ENCODE measurements at regions not wholly inside any gene's neighbourhood (a gene's known extent, or its start where the extent isn't known, plus 50 kb on each side); places are given as distances from the start of the nearest gene placed in this dataset.

DNA sequence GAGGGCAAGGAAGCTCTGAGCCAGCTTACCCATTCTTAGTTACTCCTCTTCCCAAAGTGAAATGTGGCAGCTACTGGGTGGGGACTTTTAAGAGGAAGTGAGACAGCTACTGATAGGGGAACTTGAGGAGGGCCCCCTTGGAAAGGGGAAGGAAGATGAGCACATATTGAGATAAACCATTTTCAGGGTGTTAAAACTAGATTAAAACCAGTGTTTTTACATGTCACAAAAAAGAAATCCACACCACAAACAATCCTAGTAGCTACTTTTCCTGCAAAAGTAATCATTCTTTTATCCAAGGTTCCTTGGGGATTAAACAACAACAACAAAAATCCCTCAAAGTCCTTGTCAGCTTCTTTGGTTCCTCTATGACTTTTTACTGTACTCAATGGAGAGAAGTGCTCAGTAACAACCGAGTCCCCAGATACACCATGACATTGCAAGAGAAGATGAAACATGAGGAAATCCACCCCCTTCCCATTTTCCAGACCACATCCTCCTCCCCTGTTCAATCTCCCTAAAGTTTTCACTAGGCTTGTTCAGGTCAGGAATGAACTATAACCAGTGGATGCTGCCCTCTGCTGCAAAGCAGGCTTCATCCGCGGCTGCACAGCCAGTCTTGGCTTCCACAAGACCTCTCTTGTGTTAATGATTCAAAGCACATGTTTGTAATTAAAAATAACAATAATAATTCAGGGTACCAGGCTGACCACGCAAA is 113.5 kb upstream of the TMEM164 start:
- Histone ChIP-seq H4K20me1 (ENCODE audit: control insufficient read depth, extremely low read depth, insufficient read depth, low read length) (no peaks in the 10 kb centered on the region), H3K4me2 (ENCODE audit: control insufficient read depth, extremely low read depth, insufficient read depth, low read depth, low read length) (no peak overlapping the region), H2AFZ (ENCODE audit: control insufficient read depth, low read length) (no peak overlapping the region), H3K4me1 (ENCODE audit: control insufficient read depth, extremely low read depth, insufficient read depth, low read length) (no peaks in the 10 kb centered on the region), H3K27ac (ENCODE audit: control insufficient read depth, insufficient read depth, low read length) (no peak overlapping the region), H3K9me3 (ENCODE audit: control insufficient read depth, low read depth, low read length) (no peaks in the 10 kb centered on the region), H3K4me3 (ENCODE audit: control insufficient read depth in 2 of 3, extremely low read depth in 1 of 3, insufficient read depth in 2 of 3, low read depth in 1 of 3, low read length in 3 of 3) (no peak overlapping the region), H3K9ac (ENCODE audit: control insufficient read depth, extremely low read depth, insufficient read depth, low read length) (no peak overlapping the region), H3K9me1 (ENCODE audit: control insufficient read depth, extremely low read depth, insufficient read depth, low read length) (no peaks in the 10 kb centered on the region), H3K36me3 (ENCODE audit: control insufficient read depth in 2 of 2, extremely low read depth in 1 of 2, insufficient read depth in 2 of 2, low read length in 2 of 2) (no peaks in the 10 kb centered on the region), H3K79me2 (ENCODE audit: control insufficient read depth, insufficient read depth, low read length) (no peaks in the 10 kb centered on the region), H3K27me3 (ENCODE audit: control insufficient read depth, extremely low read depth, insufficient read depth, low read length) (peaks cover 9% of the 10 kb centered on the region)
- dilution Hi-C loops (cut with MboI; ENCODE audit: extremely low pct_ligation_motif_present, low sequenced_read_pairs), result no loop called here
- DNase-seq (ENCODE audit: low read depth, low spot score), result no peak
- FAIRE-seq, result no peak
- TF ChIP-seq EZH2 (IDR thresholded peaks at IDR 0.05; ENCODE audit: low read length), result no peak
- TF ChIP-seq, protein P1, sequence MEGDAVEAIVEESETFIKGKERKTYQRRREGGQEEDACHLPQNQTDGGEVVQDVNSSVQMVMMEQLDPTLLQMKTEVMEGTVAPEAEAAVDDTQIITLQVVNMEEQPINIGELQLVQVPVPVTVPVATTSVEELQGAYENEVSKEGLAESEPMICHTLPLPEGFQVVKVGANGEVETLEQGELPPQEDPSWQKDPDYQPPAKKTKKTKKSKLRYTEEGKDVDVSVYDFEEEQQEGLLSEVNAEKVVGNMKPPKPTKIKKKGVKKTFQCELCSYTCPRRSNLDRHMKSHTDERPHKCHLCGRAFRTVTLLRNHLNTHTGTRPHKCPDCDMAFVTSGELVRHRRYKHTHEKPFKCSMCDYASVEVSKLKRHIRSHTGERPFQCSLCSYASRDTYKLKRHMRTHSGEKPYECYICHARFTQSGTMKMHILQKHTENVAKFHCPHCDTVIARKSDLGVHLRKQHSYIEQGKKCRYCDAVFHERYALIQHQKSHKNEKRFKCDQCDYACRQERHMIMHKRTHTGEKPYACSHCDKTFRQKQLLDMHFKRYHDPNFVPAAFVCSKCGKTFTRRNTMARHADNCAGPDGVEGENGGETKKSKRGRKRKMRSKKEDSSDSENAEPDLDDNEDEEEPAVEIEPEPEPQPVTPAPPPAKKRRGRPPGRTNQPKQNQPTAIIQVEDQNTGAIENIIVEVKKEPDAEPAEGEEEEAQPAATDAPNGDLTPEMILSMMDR (optimal IDR thresholded peaks at IDR 0.05 in 1 of 3, IDR thresholded peaks at IDR 0.05 in 1 of 3, conservative IDR thresholded peaks at IDR 0.05 in 1 of 3; ENCODE audit: extremely low read depth in 1 of 3, insufficient read depth in 2 of 3, low read length in 3 of 3), result peak; percentile 11 to 57 (median 24)

DNA sequence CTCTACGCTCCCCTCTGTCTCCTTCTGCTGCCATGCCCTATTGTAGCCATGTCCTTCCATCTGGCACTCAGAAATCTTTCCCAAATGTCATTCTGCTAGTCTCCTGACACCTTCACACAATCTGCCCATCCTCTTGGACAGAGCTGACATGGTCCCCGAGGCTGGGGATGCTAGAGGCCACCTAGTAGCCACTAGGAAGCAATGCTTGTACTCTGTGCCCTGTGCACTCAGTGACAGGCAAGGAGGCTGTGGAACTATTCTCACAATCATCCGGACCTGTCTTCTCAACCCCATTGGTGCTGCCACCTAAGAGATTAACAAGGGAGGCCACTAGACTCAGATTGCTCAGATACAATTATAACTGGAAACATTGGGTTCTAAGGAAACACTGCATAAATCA is 112.6 kb upstream of the TMEM164 start:
- no peak overlapping the region for H2AFZ ChIP-seq (ENCODE audit: control insufficient read depth, low read length)
- DNase-seq (ENCODE audit: low read depth, low spot score), result no peak

More for the DNA sequence above, 112.6 kb upstream of the TMEM164 start:
- no peaks in the 10 kb centered on the region for H3K4me1 ChIP-seq (ENCODE audit: control insufficient read depth, extremely low read depth, insufficient read depth, low read length)
- H3K9me3 ChIP-seq (ENCODE audit: control insufficient read depth, low read depth, low read length), result no peaks in the 10 kb centered on the region
- no peak overlapping the region for H3K9ac ChIP-seq (ENCODE audit: control insufficient read depth, extremely low read depth, insufficient read depth, low read length)
- H3K4me2 ChIP-seq (ENCODE audit: control insufficient read depth, extremely low read depth, insufficient read depth, low read depth, low read length), result no peak overlapping the region
- TF ChIP-seq, protein P1 (optimal IDR thresholded peaks at IDR 0.05 in 1 of 3, IDR thresholded peaks at IDR 0.05 in 1 of 3, conservative IDR thresholded peaks at IDR 0.05 in 1 of 3; ENCODE audit: extremely low read depth in 1 of 3, insufficient read depth in 2 of 3, low read length in 3 of 3), result no peak
- H3K27me3 ChIP-seq (ENCODE audit: control insufficient read depth, extremely low read depth, insufficient read depth, low read length), result peaks cover 9% of the 10 kb centered on the region
- H3K27ac ChIP-seq (ENCODE audit: control insufficient read depth, insufficient read depth, low read length), result no peak overlapping the region
- H3K4me3 ChIP-seq (ENCODE audit: control insufficient read depth in 2 of 3, extremely low read depth in 1 of 3, insufficient read depth in 2 of 3, low read depth in 1 of 3, low read length in 3 of 3), result no peak overlapping the region
- H3K9me1 ChIP-seq (ENCODE audit: control insufficient read depth, extremely low read depth, insufficient read depth, low read length), result no peaks in the 10 kb centered on the region
- H3K79me2 ChIP-seq (ENCODE audit: control insufficient read depth, insufficient read depth, low read length), result no peaks in the 10 kb centered on the region
- H3K36me3 ChIP-seq (ENCODE audit: control insufficient read depth in 2 of 2, extremely low read depth in 1 of 2, insufficient read depth in 2 of 2, low read length in 2 of 2), result no peaks in the 10 kb centered on the region
- no peak for FAIRE-seq
- dilution Hi-C loops (cut with MboI; ENCODE audit: extremely low pct_ligation_motif_present, low sequenced_read_pairs), result no loop called here
- H4K20me1 ChIP-seq (ENCODE audit: control insufficient read depth, extremely low read depth, insufficient read depth, low read length), result no peaks in the 10 kb centered on the region

Data from keratinocyte (primary cell).